HCT116 (cell line): ENCODE measurements at regions not wholly inside any gene's neighbourhood (a gene's known extent, or its start where the extent isn't known, plus 50 kb on each side); places are given as distances from the start of the nearest gene placed in this dataset.

Experiments
- ATAC-seq: fragments of 200-7000 bp; cut with Tn5 transposase; 2 replicates; pipeline ENCODE4 v1.9.1; 2020; ENCODE audit warnings: mild to moderate bottlenecking, moderate library complexity
- BruUV-seq: library from RNA; stranded (reverse); fragments of 400-500 nt; replicated peaks from 2 replicates; lab custom pipeline; 2021; lab: Mats Ljungman, UMichigan
- CTCF ChIA-PET: fragments of 300-600 bp; sonication (Branson Sonifier 250); formaldehyde crosslinking; loops from one replicate; lab custom pipeline; 2021; ENCODE audit warnings: antibody characterized with exemption; lab: Charles Lee
- POLR2A ChIA-PET: fragments of 300-600, 350-600 bp; sonication (Branson Sonifier 250); formaldehyde crosslinking; loops from one replicate; lab custom pipeline; 2021; ENCODE audit warnings: antibody characterized with exemption; lab: Charles Lee
- RAD21 ChIA-PET, 2 experiments: fragments of 300-600 bp; sonication (Branson Sonifier 250); formaldehyde crosslinking; loops; one replicate each; lab custom pipeline; 2023; ENCODE audit warnings: low total read pairs in 2 of 2; ENCODE audit not compliant: uncharacterized antibody in 2 of 2, unreplicated experiment in 2 of 2, low non-redundant PET in 1 of 2; lab: Charles Lee
- DNase-seq: peaks from one replicate; pipeline ENCODE4 v3.0.0-alpha.2; 2010; ENCODE audit warnings: low read depth, low spot score
- H2AFZ ChIP-seq: fragments of 200-600 bp; shearing (Covaris generic), sonication (generic); 2 replicates; pipeline ENCODE4 v1.6.1; 2017; ENCODE audit warnings: low read depth, mixed run types, mixed read lengths, antibody characterized with exemption, low read length; ENCODE audit not compliant: poor library complexity, severe bottlenecking
- H3K27ac ChIP-seq: 2 replicates; pipeline ENCODE4 v1.5.1; 2012; ENCODE audit warnings: low read depth, low read length
- H3K27me3 ChIP-seq: fragments of 200-600 bp; sonication (generic); 2 replicates; pipeline ENCODE4 v1.6.1; 2016; ENCODE audit warnings: mixed run types, low read length, mixed read lengths; ENCODE audit not compliant: insufficient read depth
- H3K36me3 ChIP-seq, 2 experiments: fragments of 200-500 bp in 1 of 2; fragments of 200-600 bp in 1 of 2; sonication (Bioruptor generic) in 1 of 2; sonication (generic) in 1 of 2; 2 replicates each; pipeline versions ENCODE4 v1.5.1 to v1.6.1; 2014 to 2016; ENCODE audit warnings: low read length in 2 of 2, inconsistent platforms in 1 of 2, mixed read lengths in 1 of 2, mixed run types in 1 of 2; ENCODE audit not compliant: insufficient read depth in 2 of 2, control insufficient read depth in 1 of 2
- H3K4me1 ChIP-seq, 2 experiments: fragments of 200-600 bp in 1 of 2; sonication (generic) in 1 of 2; 2 replicates each; pipeline versions ENCODE4 v1.5.1 to v1.6.1; 2012 to 2017; ENCODE audit warnings: low read length in 2 of 2, inconsistent platforms in 1 of 2, mild to moderate bottlenecking in 1 of 2, mixed read lengths in 1 of 2, mixed run types in 1 of 2, moderate library complexity in 1 of 2; ENCODE audit not compliant: insufficient read depth in 2 of 2, control insufficient read depth in 1 of 2
- H3K4me2 ChIP-seq: fragments of 200-600 bp; sonication (generic); 2 replicates; pipeline ENCODE4 v1.6.1; 2017; ENCODE audit warnings: mixed run types, low read length, mixed read lengths
- H3K4me3 ChIP-seq, 2 experiments: fragments of 200-600 bp in 1 of 2; sonication (generic) in 1 of 2; replicated peaks in 1 of 2; 2 replicates each; pipeline ENCODE4 v1.5.1; 2011 to 2016; ENCODE audit warnings: low read length in 2 of 2, control low read depth in 1 of 2, low read depth in 1 of 2, mild to moderate bottlenecking in 1 of 2, mixed read lengths in 1 of 2, mixed run types in 1 of 2
- H3K79me2 ChIP-seq: fragments of 200-600 bp; sonication (generic); 2 replicates; pipeline ENCODE4 v1.6.1; 2017; ENCODE audit warnings: mild to moderate bottlenecking, mixed run types, low read length, moderate library complexity, mixed read lengths; ENCODE audit not compliant: insufficient read depth
- H3K9ac ChIP-seq: fragments of 200-600 bp; sonication (generic); 2 replicates; pipeline ENCODE4 v1.6.1; 2016; ENCODE audit warnings: low read length, mixed read lengths
- H3K9me2 ChIP-seq: fragments of 200-600 bp; sonication (generic), shearing (Covaris generic); 2 replicates; pipeline ENCODE4 v1.6.1; 2017; ENCODE audit warnings: mixed run types, mild to moderate bottlenecking, moderate library complexity; ENCODE audit not compliant: insufficient read depth
- H3K9me3 ChIP-seq, 2 experiments: fragments of 200-500 bp in 1 of 2; fragments of 200-600 bp in 1 of 2; sonication (Bioruptor generic) in 1 of 2; sonication (generic) in 1 of 2; 2 replicates each; pipeline ENCODE4 v1.6.1; 2014 to 2017; ENCODE audit warnings: low read length in 2 of 2, mixed read lengths in 2 of 2, inconsistent platforms in 1 of 2, low read depth in 1 of 2, mild to moderate bottlenecking in 1 of 2, mixed run types in 1 of 2, moderate library complexity in 1 of 2; ENCODE audit not compliant: control insufficient read depth in 1 of 2, insufficient read depth in 1 of 2
- H4K20me1 ChIP-seq: fragments of 200-600 bp; sonication (generic), shearing (Covaris generic); 2 replicates; pipeline ENCODE4 v1.6.1; 2017; ENCODE audit warnings: mixed run types, mild to moderate bottlenecking, moderate library complexity; ENCODE audit not compliant: insufficient read depth
- ATF3 ChIP-seq: IDR thresholded peaks from 2 replicates; pipeline ENCODE4 v1.6.1; 2012
- REST ChIP-seq: IDR thresholded peaks from 2 replicates; pipeline ENCODE4 v1.6.1; 2012; ENCODE audit warnings: low read depth
- SIN3A ChIP-seq: IDR thresholded peaks from 2 replicates; pipeline ENCODE4 v1.6.1; 2012; ENCODE audit warnings: low read depth
- ZNF274 ChIP-seq: fragments of 200-500 bp; sonication (Bioruptor generic); IDR thresholded peaks from 2 replicates; pipeline ENCODE4 v1.6.1; 2014; ENCODE audit warnings: mild to moderate bottlenecking, low read depth, low read length, inconsistent platforms
- intact Hi-C: fragments of 100-400 bp; cut with micrococcal nuclease; formaldehyde crosslinking; loops from 2 replicates; pipeline ENCODE4 v1.10.0; 2022

- RAD21 ChIA-PET = no interaction called here
- no peak for ATAC-seq
These were observed 281.1 kb upstream of the GRIP1 start for GRCh38 chr12:66960006-66960405.

More at GRCh38 chr12:66960006-66960405, 281.1 kb upstream of the GRIP1 start:
- Histone ChIP-seq H2AFZ (no peak overlapping the region), H3K9me2 (no peaks in the 10 kb centered on the region), H3K36me3 (no peaks in the 10 kb centered on the region), H3K27me3 (peaks cover 9% of the 10 kb centered on the region), H3K4me2 (no peak overlapping the region), H3K9me3 (no peaks in the 10 kb centered on the region), H3K79me2 (no peaks in the 10 kb centered on the region), H4K20me1 (no peaks in the 10 kb centered on the region; the same call in 1 of the 2 replicates), H3K4me1 (no peaks in the 10 kb centered on the region), H3K9ac (no peak overlapping the region), H3K4me3 (no peak overlapping the region), H3K27ac (no peak overlapping the region)
- intact Hi-C loops = no loop called here
- TF ChIP-seq ATF3 (no peak), ZNF274 (no peak), REST (no peak), SIN3A (no peak)
- no TSS peak for BruUV-seq
- ChIA-PET CTCF (no interaction called here), POLR2A (no interaction called here)
- DNase-seq = no peak
